Fibroblast of villous mesenchyme (primary cell): ENCODE measurements at regions not wholly inside any gene's neighbourhood (a gene's known extent, or its start where the extent isn't known, plus 50 kb on each side); places are given as distances from the start of the nearest gene placed in this dataset.
A peak's percentile ranks its signal among the peaks of the same experiment; 100 is the strongest.

ENCODE experiments used
- DNase-seq: peaks from one replicate; pipeline ENCODE4 v3.0.0-alpha.2; 2010; ENCODE audit warnings: low read depth
- H3K4me3 ChIP-seq: 2 replicates; pipeline ENCODE4 v1.5.1; 2011; ENCODE audit warnings: low read depth, mild to moderate bottlenecking, low read length
- CTCF ChIP-seq: IDR thresholded peaks from 2 replicates; pipeline ENCODE4 v1.5.1; 2012; ENCODE audit warnings: low read depth, mild to moderate bottlenecking, low read length; ENCODE audit not compliant: insufficient read depth

DNA sequence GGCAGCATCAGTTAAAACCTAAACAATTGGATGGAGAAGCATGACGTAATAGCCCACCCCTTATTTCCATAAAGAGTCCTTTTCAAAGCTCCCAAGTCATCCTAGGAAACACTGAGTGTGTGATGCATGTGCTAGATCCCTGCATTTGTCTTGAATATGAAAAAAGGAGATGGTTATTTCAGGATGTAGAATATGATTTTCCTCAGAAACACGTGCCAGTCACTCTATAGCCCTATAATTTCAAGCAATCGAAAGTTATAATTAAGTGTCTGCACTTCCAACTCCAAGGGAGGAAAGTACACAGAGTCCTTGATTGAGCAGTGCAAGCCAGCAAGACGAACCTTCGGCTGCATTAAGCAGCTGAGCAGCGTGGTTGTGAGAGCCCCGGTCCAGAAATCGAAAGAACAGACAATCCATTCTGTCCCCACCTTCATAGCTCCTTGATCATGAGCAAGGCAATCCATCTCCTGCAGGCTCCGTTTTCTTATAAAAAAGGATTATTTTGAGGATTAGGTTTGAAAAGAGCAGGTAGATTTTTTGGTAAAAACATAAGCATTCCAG, 287.7 kb downstream of the FBXO15 start:
- no peak for TF ChIP-seq CTCF
- DNase-seq = no peak
- H3K4me3 ChIP-seq = no peak overlapping the region

- no peak for DNase-seq
- H3K4me3 ChIP-seq = no peak overlapping the region
- TF ChIP-seq CTCF = no peak
These were observed 294.7 kb downstream of the FBXO15 start for GRCh38 chr18:73852789-73853549.

DNA sequence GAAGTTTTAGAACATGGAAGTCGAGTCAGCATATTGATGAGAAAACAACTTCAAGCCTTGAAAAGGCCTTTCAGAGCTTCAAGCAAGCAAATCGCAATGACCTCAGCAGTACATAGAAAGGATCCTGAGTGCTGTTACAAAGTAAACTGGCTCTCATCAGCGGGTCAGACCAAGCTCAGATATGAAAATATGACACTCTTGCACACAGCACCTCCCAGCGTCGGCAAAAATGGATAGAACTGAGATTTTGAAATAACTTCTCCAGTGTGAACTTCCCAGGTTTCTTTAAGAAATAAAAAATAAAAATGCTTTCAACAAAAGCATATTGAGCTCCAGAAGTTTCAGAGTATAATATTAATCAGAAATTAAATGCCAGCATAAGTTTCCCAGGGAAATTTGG, 296.9 kb downstream of the FBXO15 start:
- DNase-seq = no peak
- no peak overlapping the region for H3K4me3 ChIP-seq
- TF ChIP-seq CTCF = no peak

GRCh38 chr18:73848656-73849055, 299.0 kb downstream of the FBXO15 start:
- peak; percentile 50 for DNase-seq
- H3K4me3 ChIP-seq = no peak overlapping the region
- no peak for TF ChIP-seq CTCF

DNA sequence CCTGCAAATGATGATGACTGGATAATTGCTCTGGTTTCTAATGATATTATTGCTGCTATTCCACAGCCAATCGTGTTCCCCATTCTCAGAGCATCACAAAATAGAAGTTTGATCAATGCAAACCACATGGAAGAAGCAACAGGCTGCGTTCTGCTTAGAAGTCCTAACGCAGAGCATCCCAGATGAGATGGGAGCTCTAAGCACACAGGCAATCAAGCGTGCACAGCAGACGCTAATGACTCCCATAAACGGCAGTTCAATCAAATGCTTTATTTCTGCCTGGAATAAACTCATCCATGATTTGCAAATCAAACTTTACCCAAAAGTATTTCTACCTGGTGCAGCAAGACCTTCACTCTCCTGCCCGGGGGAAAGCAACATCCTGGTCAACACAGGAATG, 304.2 kb downstream of the FBXO15 start:
- TF ChIP-seq CTCF = no peak
- no peak for DNase-seq
- no peak overlapping the region for H3K4me3 ChIP-seq

GRCh38 chr18:73842795-73843394, 304.7 kb downstream of the FBXO15 start:
- TF ChIP-seq CTCF = peak; percentile 99
- peak overlapping the region; percentile 10 for H3K4me3 ChIP-seq
- DNase-seq = peak; percentile 41

GRCh38 chr18:73841661-73842060, 306.0 kb downstream of the FBXO15 start:
- H3K4me3 ChIP-seq = no peak overlapping the region
- DNase-seq = no peak
- peak; percentile 21 for TF ChIP-seq CTCF
